ENCODE measurements at regions not wholly inside any gene's neighbourhood (a gene's known extent, or its start where the extent isn't known, plus 50 kb on each side); places are given as distances from the start of the nearest gene placed in this dataset.

- no peaks in the 10 kb centered on the region for H3K9me2 ChIP-seq
- no peaks in the 10 kb centered on the region for H3K36me3 ChIP-seq (replicated peaks in 1 of 2; ENCODE audit: control insufficient read depth in 1 of 2, insufficient read depth in 2 of 2, low read length in 1 of 2)
- WGBS (ENCODE audit: low lambda C conversion rate) = 6% methylated on average over 2 of the region's 2 CpGs
These were observed 400.4 kb downstream of the WDR72 start for GRCh38 chr15:53359038-53359437.

GRCh38 chr15:53354874-53355273 is 404.6 kb downstream of the WDR72 start:
- H2AFZ ChIP-seq (ENCODE audit: low read depth) = no peak overlapping the region
- H3K4me2 ChIP-seq = no peak overlapping the region
- H3K4me1 ChIP-seq (ENCODE audit: control insufficient read depth in 1 of 2, insufficient read depth in 2 of 2, low read depth in 1 of 2, low read length in 1 of 2) = no peaks in the 10 kb centered on the region
- POLR2A ChIA-PET = no interaction called here
- H3K9ac ChIP-seq = no peak overlapping the region
- TF ChIP-seq EZH2phosphoT487 (IDR thresholded peaks at IDR 0.05; ENCODE audit: borderline replicate concordance, low read depth) = no peak
- no peak for TF ChIP-seq FOSL2 (IDR thresholded peaks at IDR 0.05; ENCODE audit: borderline replicate concordance, low read depth)
- no peak for TF ChIP-seq YY1 (IDR thresholded peaks at IDR 0.05; ENCODE audit: low read depth)
- no peak for TF ChIP-seq SMC3 (IDR thresholded peaks at IDR 0.05; ENCODE audit: low read depth, low read length)
- no peak for TF ChIP-seq ELF1 (IDR thresholded peaks at IDR 0.05)
- TF ChIP-seq MXI1 (IDR thresholded peaks at IDR 0.05; ENCODE audit: low read depth, low read length) = no peak
- no peak for DNase-seq
- H3F3A ChIP-seq (replicated peaks; ENCODE audit: insufficient read depth) = no peaks in the 10 kb centered on the region
- H4K20me1 ChIP-seq (ENCODE audit: insufficient read depth) = no peaks in the 10 kb centered on the region
- H3K79me2 ChIP-seq (ENCODE audit: insufficient read depth) = no peaks in the 10 kb centered on the region
- H3K27ac ChIP-seq (ENCODE audit: low read depth in 2 of 2, low read length in 1 of 2) = no peak overlapping the region
- H3K9me3 ChIP-seq = no peaks in the 10 kb centered on the region
- no peaks in the 10 kb centered on the region for H3K36me3 ChIP-seq (replicated peaks in 1 of 2; ENCODE audit: control insufficient read depth in 1 of 2, insufficient read depth in 2 of 2, low read length in 1 of 2)
- no peaks in the 10 kb centered on the region for H3K9me2 ChIP-seq
- CTCF ChIA-PET = interaction anchor here (0.6 kb wide), 1 partner anchor 750 kb away, joined by 3 read pairs; no protein-coding TSS in a partner anchor
- H3K4me3 ChIP-seq (ENCODE audit: low read depth in 2 of 2, low read length in 1 of 2) = no peak overlapping the region
- H3K27me3 ChIP-seq (ENCODE audit: insufficient read depth) = no peaks in the 10 kb centered on the region

More at GRCh38 chr15:53359038-53359437, 400.4 kb downstream of the WDR72 start:
- TF ChIP-seq MAX (IDR thresholded peaks at IDR 0.05; ENCODE audit: low read depth) (no peak), USF1 (IDR thresholded peaks at IDR 0.05; ENCODE audit: borderline replicate concordance, low read depth) (no peak), RCOR1 (IDR thresholded peaks at IDR 0.05; ENCODE audit: low read length) (no peak)
- Histone ChIP-seq H3K4me3 (ENCODE audit: low read depth in 2 of 2, low read length in 1 of 2) (no peak overlapping the region), H3F3A (replicated peaks; ENCODE audit: insufficient read depth) (no peaks in the 10 kb centered on the region), H3K79me2 (ENCODE audit: insufficient read depth) (no peaks in the 10 kb centered on the region), H3K27me3 (ENCODE audit: insufficient read depth) (no peaks in the 10 kb centered on the region), H3K9me3 (no peaks in the 10 kb centered on the region), H3K9ac (no peak overlapping the region), H2AFZ (ENCODE audit: low read depth) (no peak overlapping the region), H3K4me1 (ENCODE audit: control insufficient read depth in 1 of 2, insufficient read depth in 2 of 2, low read depth in 1 of 2, low read length in 1 of 2) (no peaks in the 10 kb centered on the region), H3K27ac (ENCODE audit: low read depth in 2 of 2, low read length in 1 of 2) (no peak overlapping the region), H3K4me2 (no peak overlapping the region), H4K20me1 (ENCODE audit: insufficient read depth) (no peaks in the 10 kb centered on the region)
- CTCF ChIA-PET = interaction anchor here (1.0 kb wide), 1 partner anchor 15 kb away, joined by 3 read pairs; no protein-coding TSS in a partner anchor
- no peak for DNase-seq
- POLR2A ChIA-PET = no interaction called here

GRCh38 chr15:53351373-53351772 is 408.1 kb downstream of the WDR72 start:
- Histone ChIP-seq H4K20me1 (ENCODE audit: insufficient read depth) (no peaks in the 10 kb centered on the region), H3K27me3 (ENCODE audit: insufficient read depth) (no peaks in the 10 kb centered on the region), H3K79me2 (ENCODE audit: insufficient read depth) (no peaks in the 10 kb centered on the region), H3K4me3 (ENCODE audit: low read depth in 2 of 2, low read length in 1 of 2) (no peak overlapping the region), H3K4me2 (no peak overlapping the region), H3K27ac (ENCODE audit: low read depth in 2 of 2, low read length in 1 of 2) (no peak overlapping the region), H3F3A (replicated peaks; ENCODE audit: insufficient read depth) (no peaks in the 10 kb centered on the region), H3K9me3 (no peaks in the 10 kb centered on the region), H3K9me2 (no peaks in the 10 kb centered on the region), H3K9ac (no peak overlapping the region), H3K4me1 (ENCODE audit: control insufficient read depth in 1 of 2, insufficient read depth in 2 of 2, low read depth in 1 of 2, low read length in 1 of 2) (no peaks in the 10 kb centered on the region), H2AFZ (ENCODE audit: low read depth) (no peak overlapping the region), H3K36me3 (replicated peaks in 1 of 2; ENCODE audit: control insufficient read depth in 1 of 2, insufficient read depth in 2 of 2, low read length in 1 of 2) (no peaks in the 10 kb centered on the region)
- WGBS (ENCODE audit: low lambda C conversion rate) = 8% methylated on average over 3 of the region's 3 CpGs
- ChIA-PET POLR2A (interaction anchor here (0.7 kb wide), 1 partner anchor 46 kb away, joined by 3 read pairs; no protein-coding TSS in a partner anchor), CTCF (no interaction called here)
- DNase-seq = no peak
- no peak for TF ChIP-seq MEF2A (IDR thresholded peaks at IDR 0.05; ENCODE audit: borderline replicate concordance, low read depth)
- no peak for TF ChIP-seq GABPA (IDR thresholded peaks at IDR 0.05; ENCODE audit: low read depth)
- no peak for TF ChIP-seq ELF1 (IDR thresholded peaks at IDR 0.05)
- TF ChIP-seq MXI1 (IDR thresholded peaks at IDR 0.05; ENCODE audit: low read depth, low read length) = no peak
- no peak for TF ChIP-seq YY1 (IDR thresholded peaks at IDR 0.05; ENCODE audit: low read depth)
- TF ChIP-seq CTCF (IDR thresholded peaks at IDR 0.05) = no peak
- TF ChIP-seq POLR2AphosphoS5 (IDR thresholded peaks at IDR 0.05; ENCODE audit: low read depth, low read length) = no peak
- no peak for TF ChIP-seq TCF12 (IDR thresholded peaks at IDR 0.05)
- no peak for TF ChIP-seq EZH2phosphoT487 (IDR thresholded peaks at IDR 0.05; ENCODE audit: borderline replicate concordance, low read depth)
- TF ChIP-seq FOSL2 (IDR thresholded peaks at IDR 0.05; ENCODE audit: borderline replicate concordance, low read depth) = no peak
- TF ChIP-seq RAD21 (IDR thresholded peaks at IDR 0.05; ENCODE audit: low read length) = no peak
- TF ChIP-seq GATA2 (CRISPR knock-in tag; IDR thresholded peaks at IDR 0.05) = no peak
- TF ChIP-seq FOXJ3 (CRISPR knock-in tag; IDR thresholded peaks at IDR 0.05) = no peak
- TF ChIP-seq JUND (IDR thresholded peaks at IDR 0.05) = no peak
- TF ChIP-seq, protein P1, sequence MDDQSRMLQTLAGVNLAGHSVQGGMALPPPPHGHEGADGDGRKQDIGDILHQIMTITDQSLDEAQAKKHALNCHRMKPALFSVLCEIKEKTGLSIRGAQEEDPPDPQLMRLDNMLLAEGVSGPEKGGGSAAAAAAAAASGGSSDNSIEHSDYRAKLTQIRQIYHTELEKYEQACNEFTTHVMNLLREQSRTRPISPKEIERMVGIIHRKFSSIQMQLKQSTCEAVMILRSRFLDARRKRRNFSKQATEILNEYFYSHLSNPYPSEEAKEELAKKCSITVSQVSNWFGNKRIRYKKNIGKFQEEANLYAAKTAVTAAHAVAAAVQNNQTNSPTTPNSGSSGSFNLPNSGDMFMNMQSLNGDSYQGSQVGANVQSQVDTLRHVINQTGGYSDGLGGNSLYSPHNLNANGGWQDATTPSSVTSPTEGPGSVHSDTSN (IDR thresholded peaks at IDR 0.05) = no peak
- no peak for TF ChIP-seq TAF1 (IDR thresholded peaks at IDR 0.05; ENCODE audit: borderline replicate concordance, low read depth, low read length)

Data from SK-N-SH (cell line).